ENCODE measurements at regions not wholly inside any gene's neighbourhood (a gene's known extent, or its start where the extent isn't known, plus 50 kb on each side); places are given as distances from the start of the nearest gene placed in this dataset.

GRCh38 chr9:85479305-85479704, 262.4 kb downstream of the AGTPBP1 start:
- H3K4ac ChIP-seq (ENCODE audit: low read depth, low read length), result no peak overlapping the region
- H3K14ac ChIP-seq (replicated peaks; ENCODE audit: low read depth, low read length), result no peak overlapping the region
- no peak overlapping the region for H3K4me2 ChIP-seq (ENCODE audit: low read depth, low read length)
- no peak overlapping the region for H2BK120ac ChIP-seq (ENCODE audit: low read depth, low read length)
- H4K5ac ChIP-seq (ENCODE audit: low read depth, low read length), result no peak overlapping the region
- H4K91ac ChIP-seq (ENCODE audit: insufficient read depth, low read depth, low read length), result no peak overlapping the region
- H3K27ac ChIP-seq (ENCODE audit: insufficient read depth, low read length), result no peak overlapping the region
- dilution Hi-C loops (cut with HindIII; ENCODE audit: low sequenced_read_pairs, unreplicated experiment) (no loop called here), intact Hi-C loops (cut with micrococcal nuclease) (no loop called here), in situ Hi-C loops (cut with MboI; ENCODE audit: low sequenced_read_pairs) (no loop called here)
- 50% methylated on average over 1 of the region's 1 CpG; no CpG with 5 or more reads in 1 of the 2 experiments for WGBS, 2 experiments (ENCODE audit: extremely low coverage in 2 of 2, insufficient read length in 1 of 2)
- no peak overlapping the region for H2BK5ac ChIP-seq (ENCODE audit: low read depth, low read length, poor library complexity, severe bottlenecking)
- H3K36me3 ChIP-seq (ENCODE audit: control insufficient read depth, insufficient read depth, low read length), result no peaks in the 10 kb centered on the region
- H4K8ac ChIP-seq (ENCODE audit: low read depth in 2 of 2, low read length in 2 of 2), result no peak overlapping the region
- BruUV-seq (replicated peaks), result no TSS peak
- ATAC-seq (ENCODE audit: low read depth) (no peak), DNase-seq (no peak)
- H4K20me1 ChIP-seq (ENCODE audit: insufficient read depth, low read length), result no peaks in the 10 kb centered on the region
- no peak overlapping the region for H2AK5ac ChIP-seq (ENCODE audit: low read depth, low read length)
- H3K4me1 ChIP-seq (ENCODE audit: control insufficient read depth, insufficient read depth, low read length), result no peaks in the 10 kb centered on the region
- H3K23ac ChIP-seq (ENCODE audit: low read depth, low read length), result no peak overlapping the region
- no peak overlapping the region for H2BK20ac ChIP-seq (ENCODE audit: low read depth, low read length)
- no peak overlapping the region for H3K9ac ChIP-seq (ENCODE audit: low read depth, low read length)
- POLR2A ChIA-PET (ENCODE audit: unreplicated experiment), result interaction anchor here (0.7 kb wide), 1 partner anchor 10 kb away, joined by 14 read pairs; no protein-coding TSS in a partner anchor
- H3K9me3 ChIP-seq (ENCODE audit: control insufficient read depth, insufficient read depth, low read length), result peaks cover 12% of the 10 kb centered on the region
- H3K4me3 ChIP-seq (ENCODE audit: insufficient read depth, low read depth, low read length), result no peak overlapping the region
- CTCF ChIA-PET, result no interaction called here
- no peak overlapping the region for H3K56ac ChIP-seq (ENCODE audit: extremely low read depth, insufficient read depth, low read length)
- H3K9me1 ChIP-seq (ENCODE audit: insufficient read depth, low read length), result no peaks in the 10 kb centered on the region
- no peaks in the 10 kb centered on the region for H3K79me1 ChIP-seq (ENCODE audit: low read depth in 1 of 2, low read length in 2 of 2)
- H3K27me3 ChIP-seq (ENCODE audit: control insufficient read depth, insufficient read depth, low read length), result no peaks in the 10 kb centered on the region
- H2BK15ac ChIP-seq (ENCODE audit: low read depth, low read length), result no peak overlapping the region
- no peak for TF ChIP-seq CHD1 (IDR thresholded peaks at IDR 0.05; ENCODE audit: low read depth, low read length)
- no peak for TF ChIP-seq RCOR1 (IDR thresholded peaks at IDR 0.05; ENCODE audit: insufficient replicate concordance, low read length)
- TF ChIP-seq CTCF (conservative IDR thresholded peaks at IDR 0.05; ENCODE audit: low read depth, low read length), result no peak
- no peak for TF ChIP-seq FOS (IDR thresholded peaks at IDR 0.05; ENCODE audit: low read depth, low read length)
- TF ChIP-seq MAFK (IDR thresholded peaks at IDR 0.05; ENCODE audit: low read depth, low read length), result no peak
- no peak for TF ChIP-seq CEBPB (IDR thresholded peaks at IDR 0.05; ENCODE audit: low read depth, low read length)
- TF ChIP-seq BHLHE40 (IDR thresholded peaks at IDR 0.05; ENCODE audit: low read depth, low read length), result no peak
- TF ChIP-seq SMC3 (IDR thresholded peaks at IDR 0.05; ENCODE audit: low read depth, low read length), result no peak
- no peak for TF ChIP-seq RAD21 (IDR thresholded peaks at IDR 0.05; ENCODE audit: low read length)
- TF ChIP-seq MXI1 (IDR thresholded peaks at IDR 0.05; ENCODE audit: borderline replicate concordance, low read depth, low read length), result no peak
- TF ChIP-seq MAZ (IDR thresholded peaks at IDR 0.05; ENCODE audit: borderline replicate concordance, low read depth, low read length), result no peak
- TF ChIP-seq USF2 (IDR thresholded peaks at IDR 0.05; ENCODE audit: low read depth, low read length), result no peak
- TF ChIP-seq NFE2L2 (IDR thresholded peaks at IDR 0.05; ENCODE audit: low read depth, low read length), result no peak
- no peak for TF ChIP-seq ELK1 (IDR thresholded peaks at IDR 0.05; ENCODE audit: borderline replicate concordance, low read depth, low read length)
- no peak for TF ChIP-seq POLR2A (IDR thresholded peaks at IDR 0.05; ENCODE audit: low read depth, low read length)
- no peak for TF ChIP-seq RFX5 (IDR thresholded peaks at IDR 0.05; ENCODE audit: low read depth, low read length)
- H2AK9ac ChIP-seq (replicated peaks; ENCODE audit: low read depth, low read length, poor library complexity), result no peak overlapping the region
- H3K18ac ChIP-seq (ENCODE audit: low read depth, low read length), result no peak overlapping the region
- H2AFZ ChIP-seq (replicated peaks; ENCODE audit: low read length, poor library complexity), result no peak overlapping the region
